T-helper 1 cell treated with Interleukin-12 subunit alpha and Interleukin-12 subunit beta and Interleukin-4 antibody, amounts not matched to agents 30 μg/mL and 1 μg/mL, for 36 hours (primary cell): ENCODE measurements at regions not wholly inside any gene's neighbourhood (a gene's known extent, or its start where the extent isn't known, plus 50 kb on each side); places are given as distances from the start of the nearest gene placed in this dataset.
A peak's percentile ranks its signal among the peaks of the same experiment; 100 is the strongest.
"Not testable (repeated sequence)": the region's sequence is repeated elsewhere in the genome, so short reads cannot be mapped to it uniquely, and the experiment has no call there.

Source experiments
- H3K27ac Mint-ChIP-seq: one replicate; pipeline ENCODE4 v1.8.0; 2021; ENCODE audit warnings: mild to moderate bottlenecking, mixed read lengths
- H3K27me3 Mint-ChIP-seq: one replicate; pipeline ENCODE4 v1.8.0; 2021; ENCODE audit warnings: low read depth, mixed read lengths
- H3K36me3 Mint-ChIP-seq: one replicate; pipeline ENCODE4 v1.8.0; 2021; ENCODE audit warnings: low read depth, mixed read lengths
- H3K4me1 Mint-ChIP-seq: one replicate; pipeline ENCODE4 v1.8.0; 2021; ENCODE audit warnings: low read depth, mixed read lengths
- H3K4me3 Mint-ChIP-seq: one replicate; pipeline ENCODE4 v1.8.0; 2021; ENCODE audit warnings: mild to moderate bottlenecking, moderate library complexity, mixed read lengths
- H3K9me3 Mint-ChIP-seq: one replicate; pipeline ENCODE4 v1.8.0; 2021; ENCODE audit warnings: mixed read lengths

DNA sequence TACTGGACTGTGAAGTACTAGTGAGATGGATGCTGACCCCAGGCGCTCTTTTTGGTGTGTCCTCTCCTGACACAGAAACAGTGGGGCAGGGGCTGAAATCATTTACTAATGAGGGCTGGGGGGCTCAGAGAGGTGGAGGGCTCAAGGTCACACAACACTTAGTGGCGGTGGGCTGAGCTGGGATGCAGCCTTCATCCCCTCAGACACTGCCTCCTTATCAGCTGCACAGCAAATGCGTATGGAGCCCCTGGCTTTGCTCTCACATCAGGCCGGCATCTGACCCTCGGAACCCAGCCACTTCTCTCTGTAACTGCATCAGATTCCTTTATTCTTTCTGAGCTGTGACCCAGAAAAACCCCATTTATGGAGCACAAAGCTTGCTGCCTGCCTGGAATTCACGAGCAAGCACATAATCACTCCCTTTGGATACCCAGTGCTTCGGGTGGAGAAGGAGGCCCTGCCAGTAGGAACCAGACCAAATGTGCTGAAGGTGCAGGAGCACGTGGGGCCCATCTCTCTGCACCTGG is 736.6 kb downstream of the TBC1D22A start:
- Mint-ChIP-seq H3K36me3 (peaks cover 3% of the 10 kb centered on the region), H3K27me3 (no peaks in the 10 kb centered on the region), H3K27ac (no peak overlapping the region), H3K9me3 (peaks cover 19% of the 10 kb centered on the region), H3K4me1 (peaks cover 8% of the 10 kb centered on the region), H3K4me3 (no peak overlapping the region)

DNA sequence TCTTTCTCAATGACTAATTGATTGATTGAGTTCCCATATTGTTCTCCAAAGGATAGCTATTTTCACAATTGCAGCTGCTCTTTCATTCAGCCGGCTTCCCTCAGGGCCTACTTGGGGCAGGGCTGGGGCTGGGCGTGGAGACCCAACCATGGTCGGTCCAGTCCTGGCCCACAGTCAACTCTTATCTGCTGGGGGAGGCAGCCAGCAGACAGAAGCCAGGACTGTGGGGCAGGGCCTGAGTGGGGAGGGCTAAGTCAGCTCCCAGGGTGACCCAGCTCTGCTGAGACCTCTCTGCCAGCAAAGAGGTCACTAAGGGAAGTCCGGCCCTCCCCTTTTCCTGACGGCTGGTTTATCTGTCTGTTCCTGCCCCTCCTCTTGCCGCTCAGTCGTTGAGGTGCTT is 735.2 kb downstream of the TBC1D22A start:
- Mint-ChIP-seq H3K27me3 (no peaks in the 10 kb centered on the region), H3K9me3 (peaks cover 28% of the 10 kb centered on the region), H3K4me3 (no peak overlapping the region), H3K27ac (no peak overlapping the region), H3K36me3 (peaks cover 3% of the 10 kb centered on the region), H3K4me1 (peaks cover 8% of the 10 kb centered on the region)

DNA sequence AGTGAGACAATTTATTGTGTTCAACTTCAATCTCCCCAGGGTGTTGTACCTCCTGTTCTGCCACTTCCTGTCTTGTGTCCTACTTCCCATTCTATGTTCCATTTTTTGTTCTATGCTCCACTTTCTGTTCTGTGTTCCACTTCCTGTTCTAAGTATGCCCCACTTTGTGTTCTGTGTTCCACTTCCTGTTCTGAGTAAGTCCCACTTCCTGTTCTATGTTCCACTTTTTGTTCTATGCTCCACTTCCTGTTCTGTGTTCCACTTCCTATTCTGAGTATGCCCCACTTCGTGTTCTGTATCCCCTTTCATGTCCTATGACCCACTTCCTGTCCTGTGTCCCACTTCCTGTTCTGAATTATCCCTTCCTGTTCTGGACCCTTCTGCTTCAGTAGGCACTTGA is 732.7 kb downstream of the TBC1D22A start:
- peaks cover 8% of the 10 kb centered on the region for H3K4me1 Mint-ChIP-seq
- peaks cover 27% of the 10 kb centered on the region for H3K9me3 Mint-ChIP-seq
- no peaks in the 10 kb centered on the region for H3K27me3 Mint-ChIP-seq
- peaks cover 3% of the 10 kb centered on the region for H3K36me3 Mint-ChIP-seq
- H3K4me3 Mint-ChIP-seq, result no peak overlapping the region
- peak overlapping the region; percentile 55 for H3K27ac Mint-ChIP-seq

- H3K27me3 Mint-ChIP-seq, result not testable (repeated sequence)
Observed at GRCh38 chr22:47488131-47488530, 725.7 kb downstream of the TBC1D22A start.

GRCh38 chr22:47486569-47487312 is 724.3 kb downstream of the TBC1D22A start:
- Mint-ChIP-seq H3K4me1 (no peaks in the 10 kb centered on the region), H3K27me3 (no peaks in the 10 kb centered on the region), H3K27ac (no peak overlapping the region), H3K9me3 (no peaks in the 10 kb centered on the region), H3K4me3 (peak overlapping the region; percentile 40), H3K36me3 (no peaks in the 10 kb centered on the region)

More at GRCh38 chr22:47488131-47488530, 725.7 kb downstream of the TBC1D22A start:
- not testable (repeated sequence) for H3K9me3 Mint-ChIP-seq, H3K4me1 Mint-ChIP-seq, H3K4me3 Mint-ChIP-seq, H3K27ac Mint-ChIP-seq, H3K36me3 Mint-ChIP-seq

DNA sequence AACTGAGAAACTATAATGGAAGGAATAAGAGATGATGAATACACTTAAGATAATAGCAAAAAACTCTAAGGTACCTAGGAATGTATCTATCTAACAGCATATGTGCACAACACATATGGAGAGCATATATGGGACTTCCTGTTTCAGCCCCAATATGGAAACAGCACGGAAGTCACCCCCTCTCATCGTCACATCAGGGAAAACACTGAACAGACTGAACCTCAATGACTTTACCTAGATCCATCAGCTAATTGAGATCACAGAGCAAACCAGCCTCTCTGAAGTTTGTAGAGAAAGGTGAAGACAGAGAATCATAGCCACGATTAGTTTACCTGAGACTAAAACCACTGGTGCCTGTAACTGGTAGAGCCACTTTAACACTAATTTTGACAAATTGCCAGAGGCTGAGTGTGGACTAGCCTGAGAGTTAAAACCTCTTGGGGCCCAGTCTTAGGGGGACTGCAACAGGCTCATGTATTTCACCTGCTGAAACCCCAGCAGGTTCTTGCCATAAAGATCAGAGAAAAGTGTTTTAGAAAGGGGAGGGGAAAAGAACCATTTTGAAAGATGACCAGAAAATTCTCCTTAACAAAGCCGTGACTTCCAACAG is 722.6 kb downstream of the TBC1D22A start:
- no peak overlapping the region for H3K27ac Mint-ChIP-seq
- H3K27me3 Mint-ChIP-seq, result peaks cover 7% of the 10 kb centered on the region
- no peaks in the 10 kb centered on the region for H3K4me1 Mint-ChIP-seq
- no peak overlapping the region for H3K4me3 Mint-ChIP-seq
- H3K36me3 Mint-ChIP-seq, result no peaks in the 10 kb centered on the region
- no peaks in the 10 kb centered on the region for H3K9me3 Mint-ChIP-seq

GRCh38 chr22:47476231-47476630 is 713.8 kb downstream of the TBC1D22A start:
- Mint-ChIP-seq H3K4me3 (no peak overlapping the region), H3K27me3 (peaks cover 13% of the 10 kb centered on the region), H3K9me3 (no peaks in the 10 kb centered on the region), H3K27ac (no peak overlapping the region), H3K36me3 (no peaks in the 10 kb centered on the region), H3K4me1 (no peaks in the 10 kb centered on the region)

DNA sequence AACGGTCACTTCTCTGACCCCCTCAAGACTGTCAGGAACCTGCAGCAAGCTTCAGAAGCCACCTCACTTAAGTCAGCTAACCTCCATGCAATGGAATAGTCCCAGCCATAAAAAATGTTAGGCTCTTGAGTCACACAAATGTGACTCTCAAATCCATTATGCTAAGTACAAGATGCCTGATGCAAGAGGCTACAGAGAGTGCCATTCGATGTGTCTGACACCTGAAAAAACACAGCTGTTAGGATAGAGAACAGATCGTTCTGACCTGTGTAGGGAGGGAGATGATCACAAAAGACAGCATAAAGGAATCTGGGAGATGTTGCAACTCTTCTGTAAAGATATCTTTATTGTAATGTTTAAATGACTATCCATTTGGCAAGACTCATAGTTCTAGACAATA is 712.4 kb downstream of the TBC1D22A start:
- peaks cover 5% of the 10 kb centered on the region for H3K27me3 Mint-ChIP-seq
- no peaks in the 10 kb centered on the region for H3K4me1 Mint-ChIP-seq
- no peak overlapping the region for H3K27ac Mint-ChIP-seq
- H3K9me3 Mint-ChIP-seq, result no peaks in the 10 kb centered on the region
- H3K4me3 Mint-ChIP-seq, result no peak overlapping the region
- no peaks in the 10 kb centered on the region for H3K36me3 Mint-ChIP-seq

DNA sequence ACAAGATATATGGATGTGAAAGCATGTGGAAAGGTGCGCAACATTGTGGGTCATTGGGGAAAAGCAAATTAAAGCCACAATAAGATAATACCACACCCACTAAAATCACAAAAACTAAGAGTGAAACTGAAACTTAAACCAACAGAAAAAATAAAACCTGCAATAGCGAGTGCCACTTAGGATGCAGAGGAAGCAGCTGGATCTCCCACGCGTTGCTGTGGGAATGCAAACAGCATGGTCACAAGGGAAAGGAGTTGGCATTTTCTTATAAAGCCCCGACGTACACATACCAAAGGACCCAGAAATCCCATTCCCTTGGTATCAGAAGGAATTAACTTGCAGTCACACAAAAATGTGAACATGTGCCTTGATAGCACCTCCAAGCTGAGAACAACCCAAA is 712.0 kb downstream of the TBC1D22A start:
- no peaks in the 10 kb centered on the region for H3K4me1 Mint-ChIP-seq

GRCh38 chr22:47472636-47473035 is 710.2 kb downstream of the TBC1D22A start:
- no peaks in the 10 kb centered on the region for H3K36me3 Mint-ChIP-seq
- H3K27ac Mint-ChIP-seq, result no peak overlapping the region
- H3K9me3 Mint-ChIP-seq, result no peaks in the 10 kb centered on the region
- no peaks in the 10 kb centered on the region for H3K4me1 Mint-ChIP-seq
- no peaks in the 10 kb centered on the region for H3K27me3 Mint-ChIP-seq
- H3K4me3 Mint-ChIP-seq, result no peak overlapping the region

More for the DNA sequence above, 712.0 kb downstream of the TBC1D22A start:
- H3K9me3 Mint-ChIP-seq, result no peaks in the 10 kb centered on the region
- no peak overlapping the region for H3K27ac Mint-ChIP-seq
- H3K36me3 Mint-ChIP-seq, result no peaks in the 10 kb centered on the region
- H3K27me3 Mint-ChIP-seq, result peaks cover 4% of the 10 kb centered on the region
- no peak overlapping the region for H3K4me3 Mint-ChIP-seq

- H3K9me3 Mint-ChIP-seq, result peaks cover 7% of the 10 kb centered on the region
- H3K36me3 Mint-ChIP-seq, result no peaks in the 10 kb centered on the region
- no peaks in the 10 kb centered on the region for H3K27me3 Mint-ChIP-seq
- no peak overlapping the region for H3K27ac Mint-ChIP-seq
- H3K4me1 Mint-ChIP-seq, result no peaks in the 10 kb centered on the region
- H3K4me3 Mint-ChIP-seq, result no peak overlapping the region
Observed at GRCh38 chr22:47471406-47471805, 709.0 kb downstream of the TBC1D22A start.

- no peak overlapping the region for H3K4me3 Mint-ChIP-seq
- H3K27me3 Mint-ChIP-seq, result no peaks in the 10 kb centered on the region
- no peak overlapping the region for H3K27ac Mint-ChIP-seq
- no peaks in the 10 kb centered on the region for H3K36me3 Mint-ChIP-seq
- peaks cover 10% of the 10 kb centered on the region for H3K9me3 Mint-ChIP-seq
- no peaks in the 10 kb centered on the region for H3K4me1 Mint-ChIP-seq
Observed at GRCh38 chr22:47465809-47466208, 703.4 kb downstream of the TBC1D22A start.

DNA sequence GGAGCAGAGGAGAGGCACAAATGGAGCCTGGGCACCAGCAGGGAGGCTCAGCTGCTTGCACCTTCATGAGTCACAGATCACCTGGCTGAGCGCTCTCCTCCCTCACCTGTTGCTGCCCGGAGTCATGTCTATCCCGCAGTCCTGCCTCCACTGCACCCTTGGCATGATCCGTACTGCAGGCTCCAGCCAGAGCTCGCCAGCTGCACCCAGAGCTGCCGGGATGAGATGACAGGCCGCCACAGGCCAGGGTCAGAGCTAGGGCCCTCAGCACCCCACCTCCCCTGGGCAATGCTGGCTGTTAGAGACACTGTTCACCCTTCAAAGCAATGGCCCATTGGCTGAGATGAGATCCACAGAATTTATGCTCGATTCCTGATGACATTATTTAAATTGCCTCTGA is 702.8 kb downstream of the TBC1D22A start:
- no peak overlapping the region for H3K27ac Mint-ChIP-seq
- H3K4me1 Mint-ChIP-seq, result no peaks in the 10 kb centered on the region
- H3K36me3 Mint-ChIP-seq, result no peaks in the 10 kb centered on the region
- H3K27me3 Mint-ChIP-seq, result no peaks in the 10 kb centered on the region
- H3K9me3 Mint-ChIP-seq, result peaks cover 10% of the 10 kb centered on the region
- H3K4me3 Mint-ChIP-seq, result no peak overlapping the region

DNA sequence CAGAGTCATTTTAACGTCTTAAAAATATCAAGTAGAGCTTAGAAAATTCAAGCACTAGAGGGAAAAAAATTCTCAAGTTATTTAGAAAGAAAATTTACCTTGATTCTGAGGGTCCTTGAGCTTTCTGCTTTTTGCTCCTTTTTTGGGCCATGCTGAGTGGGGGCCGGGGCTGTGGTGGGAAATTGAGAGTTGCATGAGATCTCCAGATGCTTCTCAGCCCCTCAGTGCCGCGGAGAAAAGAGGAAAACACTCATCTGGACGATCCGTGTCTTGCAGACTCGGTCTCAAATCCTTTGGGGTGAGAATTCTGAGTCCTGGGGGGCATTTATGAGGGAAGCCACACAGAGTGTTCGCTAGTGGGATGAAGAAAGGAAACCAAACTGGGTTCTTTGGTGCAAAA is 700.8 kb downstream of the TBC1D22A start:
- H3K27me3 Mint-ChIP-seq, result no peaks in the 10 kb centered on the region

GRCh38 chr22:47460861-47461260 is 698.4 kb downstream of the TBC1D22A start:
- Mint-ChIP-seq H3K27me3 (no peaks in the 10 kb centered on the region), H3K36me3 (no peaks in the 10 kb centered on the region), H3K27ac (no peak overlapping the region), H3K4me1 (no peaks in the 10 kb centered on the region), H3K4me3 (no peak overlapping the region), H3K9me3 (no peaks in the 10 kb centered on the region)

More for the DNA sequence above, 700.8 kb downstream of the TBC1D22A start:
- Mint-ChIP-seq H3K27ac (no peak overlapping the region), H3K4me1 (no peaks in the 10 kb centered on the region), H3K36me3 (no peaks in the 10 kb centered on the region), H3K4me3 (no peak overlapping the region), H3K9me3 (peaks cover 10% of the 10 kb centered on the region)
